Liver (tissue), 8 donors: ENCODE measurements at regions not wholly inside any gene's neighbourhood (a gene's known extent, or its start where the extent isn't known, plus 50 kb on each side); places are given as distances from the start of the nearest gene placed in this dataset.

Experiments
- DNase-seq: peaks from one replicate; pipeline ENCODE4 v3.0.0-alpha.2; 2017; ENCODE audit warnings: low spot score
- H3K27ac ChIP-seq, 2 donors: one replicate each; pipeline ENCODE4 v1.7.0; 2013; ENCODE audit warnings: inconsistent platforms in 2 of 2, low read length in 2 of 2, control low read depth in 1 of 2, low read depth in 1 of 2, mild to moderate bottlenecking in 1 of 2
- H3K27me3 ChIP-seq, 4 donors: one replicate each; pipeline versions ENCODE4 v1.6.1 to v1.7.0; 2013; ENCODE audit warnings: low read length in 3 of 4, inconsistent platforms in 1 of 4, mild to moderate bottlenecking in 1 of 4, moderate library complexity in 1 of 4; ENCODE audit not compliant: control insufficient read depth in 4 of 4, insufficient read depth in 4 of 4
- H3K36me3 ChIP-seq, 4 donors: one replicate each; pipeline versions ENCODE4 v1.6.1 to v1.7.0; 2013; ENCODE audit warnings: low read length in 3 of 4, mild to moderate bottlenecking in 3 of 4, low read depth in 1 of 4, moderate library complexity in 1 of 4; ENCODE audit not compliant: control insufficient read depth in 4 of 4, insufficient read depth in 3 of 4
- H3K4me1 ChIP-seq, 4 donors: one replicate each; pipeline versions ENCODE4 v1.6.1 to v1.7.0; 2013; ENCODE audit warnings: low read length in 3 of 4, mild to moderate bottlenecking in 3 of 4, moderate library complexity in 1 of 4; ENCODE audit not compliant: control insufficient read depth in 4 of 4, insufficient read depth in 4 of 4
- H3K4me3 ChIP-seq, 3 donors: one replicate each; pipeline versions ENCODE4 v1.6.1 to v1.7.0; 2013; ENCODE audit warnings: low read length in 3 of 3, control low read depth in 1 of 3, low read depth in 1 of 3, mild to moderate bottlenecking in 1 of 3
- H3K9ac ChIP-seq, 2 donors: one replicate each; pipeline ENCODE4 v1.7.0; 2013; ENCODE audit warnings: low read length in 2 of 2, mild to moderate bottlenecking in 2 of 2, moderate library complexity in 2 of 2, control low read depth in 1 of 2, low read depth in 1 of 2
- H3K9me3 ChIP-seq, 4 donors: one replicate each; pipeline versions ENCODE4 v1.6.1 to v1.7.0; 2013; ENCODE audit warnings: low read length in 3 of 4; ENCODE audit not compliant: control insufficient read depth in 4 of 4
- ATF3 ChIP-seq: IDR thresholded peaks from 2 replicates; pipeline ENCODE4 v1.6.1; 2016; ENCODE audit warnings: antibody characterized with exemption
- CTCF ChIP-seq: fragments of 150-350 bp; IDR thresholded peaks from 2 replicates; pipeline ENCODE4 v1.5.1; 2017; ENCODE audit warnings: improper control_type of control experiment, low read depth, low read length; ENCODE audit not compliant: missing input control
- EGR1 ChIP-seq, 2 donors: IDR thresholded peaks; 2 replicates each; pipeline ENCODE4 v1.6.1; 2016 to 2018; ENCODE audit warnings: antibody characterized with exemption in 2 of 2, low read depth in 2 of 2
- FOXA1 ChIP-seq: IDR thresholded peaks from 2 replicates; pipeline ENCODE4 v1.6.1; 2016; ENCODE audit warnings: antibody characterized with exemption
- FOXA2 ChIP-seq: IDR thresholded peaks from 2 replicates; pipeline ENCODE4 v1.6.1; 2016; ENCODE audit warnings: antibody characterized with exemption
- GABPA ChIP-seq, 2 donors: IDR thresholded peaks in 1 of 2; conservative IDR thresholded peaks in 1 of 2; 2 replicates each; pipeline ENCODE4 v1.6.1; 2016; ENCODE audit warnings: antibody characterized with exemption in 2 of 2, mild to moderate bottlenecking in 1 of 2, moderate library complexity in 1 of 2
- HNF4A ChIP-seq, 2 donors: conservative IDR thresholded peaks; 2 replicates each; pipeline ENCODE4 v1.6.1; 2016; ENCODE audit warnings: antibody characterized with exemption in 2 of 2, mild to moderate bottlenecking in 2 of 2
- JUND ChIP-seq, 2 donors: IDR thresholded peaks; 2 replicates each; pipeline ENCODE4 v1.6.1; 2016; ENCODE audit warnings: antibody characterized with exemption in 2 of 2
- MAX ChIP-seq: IDR thresholded peaks from 2 replicates; pipeline ENCODE4 v1.6.1; 2016; ENCODE audit warnings: antibody characterized with exemption
- NR2F2 ChIP-seq: IDR thresholded peaks from 2 replicates; pipeline ENCODE4 v1.6.1; 2016; ENCODE audit warnings: antibody characterized with exemption
- RAD21 ChIP-seq, 2 donors: IDR thresholded peaks; 2 replicates each; pipeline ENCODE4 v1.6.1; 2016; ENCODE audit warnings: antibody characterized with exemption in 2 of 2, mild to moderate bottlenecking in 2 of 2
- REST ChIP-seq: IDR thresholded peaks from 2 replicates; pipeline ENCODE4 v1.6.1; 2016; ENCODE audit warnings: antibody characterized with exemption, mild to moderate bottlenecking
- RXRA ChIP-seq, 2 donors: IDR thresholded peaks; 2 replicates each; pipeline ENCODE4 v1.6.1; 2017 to 2018; ENCODE audit warnings: antibody characterized with exemption in 2 of 2, mild to moderate bottlenecking in 1 of 2
- SP1 ChIP-seq: IDR thresholded peaks from 2 replicates; pipeline ENCODE4 v1.6.1; 2018; ENCODE audit warnings: antibody characterized with exemption, mild to moderate bottlenecking
- TAF1 ChIP-seq: conservative IDR thresholded peaks from 2 replicates; pipeline ENCODE4 v1.6.1; 2016; ENCODE audit warnings: antibody characterized with exemption, mild to moderate bottlenecking
- YY1 ChIP-seq: IDR thresholded peaks from 2 replicates; pipeline ENCODE4 v1.6.1; 2016; ENCODE audit warnings: antibody characterized with exemption, mild to moderate bottlenecking
- ZBTB33 ChIP-seq: IDR thresholded peaks from 2 replicates; pipeline ENCODE4 v1.6.1; 2016; ENCODE audit warnings: antibody characterized with exemption
- WGBS: extraction: QIAGEN DNeasy Blood & Tissue Kit; methylation state at CpG from one replicate; pipeline ENCODE4 v1.1.7; 2013; 5-methylcytosine and 5-hydroxymethylcytosine counted together
- donor health status: healthy.
- donor health status: healthy.
- donor health status: healthy.
- donor health status: healthy.
- donor health status: healthy.

- H3K4me3 ChIP-seq, result no peak overlapping the region
- no peaks in the 10 kb centered on the region for H3K36me3 ChIP-seq
- H3K27me3 ChIP-seq, result no peaks in the 10 kb centered on the region
- no peaks in the 10 kb centered on the region for H3K9me3 ChIP-seq
- no peak overlapping the region for H3K27ac ChIP-seq
- no peak overlapping the region for H3K9ac ChIP-seq
- WGBS, result 52% methylated on average over 3 of the region's 3 CpGs
- no peaks in the 10 kb centered on the region for H3K4me1 ChIP-seq
- TF ChIP-seq YY1 (no peak), JUND (IDR thresholded peaks at IDR 0.05) (no peak), HNF4A (conservative IDR thresholded peaks at IDR 0.05) (no peak), FOXA2 (no peak), RAD21 (IDR thresholded peaks at IDR 0.05) (no peak), NR2F2 (no peak), TAF1 (no peak), GABPA (IDR thresholded peaks at IDR 0.05 in 1 of 2, conservative IDR thresholded peaks at IDR 0.05 in 1 of 2) (no peak), RXRA (IDR thresholded peaks at IDR 0.05) (no peak)
- DNase-seq, result no peak
These were observed 152.5 kb upstream of the SKOR2 start for GRCh38 chr18:47403949-47404348.

GRCh38 chr18:47403317-47403716 lies 151.9 kb upstream of the SKOR2 start:
- no peak overlapping the region for H3K9ac ChIP-seq

More at GRCh38 chr18:47403317-47403716, 151.9 kb upstream of the SKOR2 start:
- TF ChIP-seq REST, result no peak
- TF ChIP-seq JUND (IDR thresholded peaks at IDR 0.05), result no peak
- TF ChIP-seq ATF3, result no peak
- no peak for TF ChIP-seq MAX
- no peak for TF ChIP-seq FOXA2
- no peak for TF ChIP-seq TAF1
- no peak for TF ChIP-seq GABPA (IDR thresholded peaks at IDR 0.05 in 1 of 2, conservative IDR thresholded peaks at IDR 0.05 in 1 of 2)
- no peak for TF ChIP-seq EGR1 (IDR thresholded peaks at IDR 0.05; ENCODE audit: low read depth in 2 of 2)
- no peak for TF ChIP-seq FOXA1
- no peak for TF ChIP-seq RAD21 (IDR thresholded peaks at IDR 0.05)
- no peak for TF ChIP-seq RXRA (IDR thresholded peaks at IDR 0.05)
- no peak for TF ChIP-seq ZBTB33
- TF ChIP-seq CTCF, result no peak
- TF ChIP-seq SP1, result no peak
- TF ChIP-seq YY1, result no peak
- Histone ChIP-seq H3K27me3 (no peaks in the 10 kb centered on the region), H3K36me3 (no peaks in the 10 kb centered on the region), H3K27ac (no peak overlapping the region), H3K4me1 (no peaks in the 10 kb centered on the region), H3K9me3 (no peaks in the 10 kb centered on the region), H3K4me3 (no peak overlapping the region)
- 37% methylated on average over 8 of the region's 8 CpGs for WGBS
- no peak for DNase-seq
